Sigmoid colon (tissue), 4 donors: ENCODE measurements at regions not wholly inside any gene's neighbourhood (a gene's known extent, or its start where the extent isn't known, plus 50 kb on each side); places are given as distances from the start of the nearest gene placed in this dataset.

Source experiments
- POLR2A ChIP-seq, 2 donors: fragments of 450-650 bp; IDR thresholded peaks; one replicate each; pipeline ENCODE4 v1.6.1; 2016; ENCODE audit warnings: antibody characterized with exemption in 2 of 2, mild to moderate bottlenecking in 2 of 2, moderate library complexity in 2 of 2
- POLR2AphosphoS5 ChIP-seq, 4 donors: sonication (generic); formaldehyde crosslinking; IDR thresholded peaks; one replicate each; pipeline ENCODE4 v1.6.1; 2017; ENCODE audit warnings: antibody characterized with exemption in 4 of 4
- TF ChIP-seq, protein P1 (sequence below), 4 experiments: fragments of 450-650 bp in 3 of 4; fragments of 200-600 bp in 1 of 4; IDR thresholded peaks; one replicate each; pipeline ENCODE4 v1.5.1; 2016 to 2019; ENCODE audit warnings: antibody characterized with exemption in 4 of 4, mild to moderate bottlenecking in 3 of 4, moderate library complexity in 2 of 4

DNA sequence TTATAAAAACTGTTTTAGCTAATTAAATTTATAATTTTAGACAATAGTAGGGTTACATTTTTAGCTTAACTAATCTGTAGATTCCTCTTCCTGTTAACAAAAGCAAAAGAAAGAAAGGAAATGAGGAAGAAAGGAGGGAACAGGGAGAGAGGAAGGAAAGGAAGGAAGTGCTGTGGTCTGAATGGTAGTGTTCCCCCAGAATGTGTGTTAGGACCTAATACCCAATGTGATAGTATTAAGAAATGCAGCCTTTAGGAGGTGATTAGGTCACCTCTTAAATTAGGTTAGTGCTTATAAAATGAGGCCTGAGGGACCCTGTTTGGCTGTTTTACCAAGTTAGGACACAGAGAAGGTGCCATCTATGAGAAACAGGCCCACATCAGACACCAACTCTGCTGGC lies 136.9 kb upstream of the SAMSN1 start:
- TF ChIP-seq, protein P1, sequence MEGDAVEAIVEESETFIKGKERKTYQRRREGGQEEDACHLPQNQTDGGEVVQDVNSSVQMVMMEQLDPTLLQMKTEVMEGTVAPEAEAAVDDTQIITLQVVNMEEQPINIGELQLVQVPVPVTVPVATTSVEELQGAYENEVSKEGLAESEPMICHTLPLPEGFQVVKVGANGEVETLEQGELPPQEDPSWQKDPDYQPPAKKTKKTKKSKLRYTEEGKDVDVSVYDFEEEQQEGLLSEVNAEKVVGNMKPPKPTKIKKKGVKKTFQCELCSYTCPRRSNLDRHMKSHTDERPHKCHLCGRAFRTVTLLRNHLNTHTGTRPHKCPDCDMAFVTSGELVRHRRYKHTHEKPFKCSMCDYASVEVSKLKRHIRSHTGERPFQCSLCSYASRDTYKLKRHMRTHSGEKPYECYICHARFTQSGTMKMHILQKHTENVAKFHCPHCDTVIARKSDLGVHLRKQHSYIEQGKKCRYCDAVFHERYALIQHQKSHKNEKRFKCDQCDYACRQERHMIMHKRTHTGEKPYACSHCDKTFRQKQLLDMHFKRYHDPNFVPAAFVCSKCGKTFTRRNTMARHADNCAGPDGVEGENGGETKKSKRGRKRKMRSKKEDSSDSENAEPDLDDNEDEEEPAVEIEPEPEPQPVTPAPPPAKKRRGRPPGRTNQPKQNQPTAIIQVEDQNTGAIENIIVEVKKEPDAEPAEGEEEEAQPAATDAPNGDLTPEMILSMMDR (IDR thresholded peaks at IDR 0.05), result no peak
- TF ChIP-seq POLR2A (IDR thresholded peaks at IDR 0.05), result no peak
- TF ChIP-seq POLR2AphosphoS5 (IDR thresholded peaks at IDR 0.05), result no peak
